GM21529 (cell line): ENCODE measurements at regions not wholly inside any gene's neighbourhood (a gene's known extent, or its start where the extent isn't known, plus 50 kb on each side); places are given as distances from the start of the nearest gene placed in this dataset.

Source experiments
- ATAC-seq: cut with Tn5 transposase; IDR thresholded peaks from one replicate; pipeline ENCODE4 v1.9.1; 2021; ENCODE audit not compliant: unreplicated experiment

DNA sequence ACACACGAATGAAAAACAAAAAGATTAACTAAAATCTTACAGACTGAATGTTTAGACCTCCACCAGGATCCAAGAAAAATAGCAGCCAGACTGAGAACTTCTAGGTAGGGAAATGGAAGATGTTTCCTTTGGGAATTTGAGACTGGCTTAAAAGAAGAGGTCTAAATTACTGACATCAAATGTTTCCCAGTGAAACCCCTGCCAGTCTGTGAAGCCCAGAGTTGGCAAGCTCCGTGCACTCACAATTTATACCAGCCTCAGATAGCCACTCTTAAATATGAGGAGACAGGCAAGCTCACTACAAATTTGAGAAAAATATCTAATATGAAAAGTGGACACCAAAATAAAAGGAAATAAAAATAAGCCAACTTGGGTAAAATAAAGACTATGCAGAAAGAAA, 700.5 kb upstream of the ZNF385D start:
- no peak for ATAC-seq

DNA sequence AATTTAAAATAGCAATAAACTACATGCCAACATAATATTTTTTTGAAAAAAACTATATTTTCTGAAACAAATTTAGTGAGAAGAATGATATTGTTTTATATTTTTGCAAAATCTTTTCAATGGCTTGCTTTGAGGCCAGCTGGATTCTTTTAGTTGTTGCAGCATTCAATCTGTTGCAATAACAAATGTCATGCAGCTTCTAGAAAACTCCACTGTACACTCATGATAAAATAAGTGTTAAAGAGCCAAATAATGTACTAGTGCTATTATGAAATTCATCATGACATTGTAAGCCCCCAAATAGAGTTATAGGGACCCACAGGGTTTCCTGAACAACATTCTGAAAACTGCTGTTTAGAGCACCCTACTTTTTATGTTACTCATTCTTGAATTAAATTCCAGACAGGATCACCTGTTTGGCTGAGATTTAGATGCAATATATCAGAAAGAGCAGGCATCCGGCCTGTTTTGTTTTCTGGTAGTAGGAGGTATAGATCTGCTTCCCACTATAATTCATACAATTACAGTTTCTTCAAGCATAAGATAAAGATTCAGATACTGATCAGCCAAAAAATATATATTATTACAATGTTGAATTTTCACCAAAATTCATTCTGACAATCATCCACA, 703.0 kb upstream of the ZNF385D start:
- ATAC-seq = no peak

DNA sequence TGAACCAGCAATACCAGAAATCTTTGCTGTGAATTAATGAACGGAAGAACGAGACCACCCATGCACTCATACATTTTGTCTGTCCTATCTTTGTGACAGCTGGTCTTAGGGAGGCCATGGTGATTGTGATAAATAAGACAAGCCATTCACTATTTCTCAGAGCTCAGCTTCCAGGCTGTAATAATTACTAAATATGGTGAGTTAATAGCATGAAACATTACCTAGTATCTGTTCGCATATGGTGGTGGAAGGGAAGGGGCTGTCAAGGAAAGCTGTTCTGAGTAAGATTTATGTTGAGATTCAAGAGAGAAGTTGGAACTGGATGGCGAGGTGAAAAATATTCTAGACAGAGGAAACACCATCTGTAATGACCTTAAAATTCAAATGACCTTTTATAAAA, 719.0 kb upstream of the ZNF385D start:
- no peak for ATAC-seq

- ATAC-seq = no peak
These were observed 720.5 kb upstream of the ZNF385D start for GRCh38 chr3:22471557-22471956.

DNA sequence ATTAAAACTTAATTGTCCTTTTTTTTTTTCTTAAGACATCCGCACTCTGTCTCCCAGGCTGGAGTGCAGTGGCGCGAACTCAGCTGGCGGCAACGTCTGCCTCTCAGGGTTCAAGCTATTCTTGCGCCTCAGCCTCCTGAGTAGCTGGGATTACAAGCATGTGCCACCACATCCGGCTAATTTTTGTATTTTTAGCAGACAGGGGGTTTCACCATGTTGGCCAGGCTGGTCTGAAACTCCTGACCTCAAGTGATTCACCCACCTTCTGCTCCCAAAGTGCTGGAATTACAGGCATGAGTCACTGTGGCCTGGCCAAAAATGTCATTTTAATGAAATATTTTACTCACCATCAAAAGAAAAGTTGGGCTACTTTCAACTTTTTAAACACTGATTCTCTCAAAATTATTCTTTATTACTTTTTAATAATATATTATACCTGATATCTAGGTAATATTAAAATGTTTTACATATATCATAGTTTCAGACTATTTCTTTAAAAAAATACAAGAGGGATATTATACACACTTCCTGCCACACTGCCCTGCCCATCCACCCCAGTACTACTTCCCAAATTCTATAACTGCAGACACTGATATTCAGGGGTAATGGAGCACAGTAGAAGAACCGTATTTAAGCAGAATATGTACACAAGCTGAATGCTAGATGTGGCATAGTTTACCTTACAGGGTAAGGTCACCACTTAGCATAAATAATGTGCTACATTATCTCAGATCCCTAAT, 723.9 kb upstream of the ZNF385D start:
- no peak for ATAC-seq

DNA sequence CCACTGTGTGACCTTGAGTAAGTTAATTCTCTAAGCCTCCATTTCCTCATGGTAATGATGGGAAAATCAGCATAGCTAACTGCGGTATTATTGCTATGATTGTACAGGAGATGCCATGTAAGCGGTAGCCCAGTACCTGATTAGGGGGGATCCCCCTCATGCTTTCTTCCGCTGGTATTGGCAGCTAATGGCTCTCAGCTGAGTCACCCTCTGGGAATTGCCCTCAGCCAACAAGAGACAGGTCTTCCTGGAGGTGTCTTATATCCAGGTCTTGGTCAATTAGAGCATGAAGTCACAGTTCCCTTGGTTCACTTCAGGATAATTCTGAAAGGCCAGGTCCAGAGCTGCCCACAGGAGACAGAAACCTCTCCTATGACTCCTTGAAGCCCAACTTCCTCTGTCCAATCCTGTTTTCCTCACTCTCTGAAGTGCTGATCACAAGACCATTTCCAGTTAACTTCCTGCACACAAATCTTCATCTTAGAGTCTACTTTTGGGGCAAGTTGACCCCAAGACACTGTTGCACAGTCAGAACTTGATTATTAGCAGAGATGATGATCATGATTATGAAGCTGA, 724.7 kb upstream of the ZNF385D start:
- ATAC-seq = no peak

- ATAC-seq = no peak
These were observed 726.0 kb upstream of the ZNF385D start for GRCh38 chr3:22476976-22477375.

DNA sequence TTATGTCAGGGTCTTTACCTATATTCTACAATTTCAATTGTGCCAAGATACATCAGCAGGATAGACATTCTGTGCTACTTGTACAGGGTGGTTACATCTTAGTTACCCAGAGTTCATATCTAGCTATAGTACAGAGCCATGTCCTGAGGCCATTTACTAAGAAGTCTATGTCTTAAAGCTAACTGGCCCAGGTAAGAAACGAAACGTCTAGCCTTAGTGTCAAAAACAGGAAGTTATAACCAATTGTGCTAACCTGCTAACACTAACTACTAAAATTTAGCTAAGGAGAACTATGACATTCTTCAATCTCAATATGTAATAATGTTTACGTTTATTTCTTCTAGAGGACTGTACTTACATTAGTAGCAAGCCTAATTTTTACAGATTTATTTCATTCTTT, 717.2 kb upstream of the UBE2E2 start:
- no peak for ATAC-seq

DNA sequence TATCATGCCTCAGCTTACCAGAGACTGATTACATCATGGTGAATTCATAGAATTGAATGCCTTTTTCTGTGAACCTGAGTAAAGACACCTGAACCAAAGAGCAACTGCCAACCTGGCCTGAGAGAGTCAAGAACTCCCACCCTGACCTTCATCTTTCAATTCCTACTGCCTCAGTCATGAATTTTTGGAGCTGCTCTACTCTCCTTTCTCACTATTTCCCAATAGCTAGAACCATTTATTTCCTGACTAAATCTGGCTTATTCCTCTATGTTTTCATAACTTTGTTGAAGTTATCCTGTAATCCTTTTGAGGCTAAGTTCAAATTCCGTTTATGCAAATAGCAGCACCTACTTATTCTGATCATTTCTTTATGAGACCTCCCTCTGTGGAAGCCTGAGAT, 712.4 kb upstream of the UBE2E2 start:
- ATAC-seq = no peak

- no peak for ATAC-seq
These were observed 711.8 kb upstream of the UBE2E2 start for GRCh38 chr3:22491344-22491743.

GRCh38 chr3:22492342-22492741, 710.8 kb upstream of the UBE2E2 start:
- ATAC-seq = no peak

- ATAC-seq = no peak
These were observed 707.9 kb upstream of the UBE2E2 start for GRCh38 chr3:22495241-22495640.

GRCh38 chr3:22495791-22496190, 707.3 kb upstream of the UBE2E2 start:
- ATAC-seq = no peak

- ATAC-seq = no peak
These were observed 706.5 kb upstream of the UBE2E2 start for GRCh38 chr3:22496641-22497040.

GRCh38 chr3:22506871-22507270, 696.3 kb upstream of the UBE2E2 start:
- no peak for ATAC-seq

GRCh38 chr3:22507709-22508108, 695.4 kb upstream of the UBE2E2 start:
- ATAC-seq = no peak

DNA sequence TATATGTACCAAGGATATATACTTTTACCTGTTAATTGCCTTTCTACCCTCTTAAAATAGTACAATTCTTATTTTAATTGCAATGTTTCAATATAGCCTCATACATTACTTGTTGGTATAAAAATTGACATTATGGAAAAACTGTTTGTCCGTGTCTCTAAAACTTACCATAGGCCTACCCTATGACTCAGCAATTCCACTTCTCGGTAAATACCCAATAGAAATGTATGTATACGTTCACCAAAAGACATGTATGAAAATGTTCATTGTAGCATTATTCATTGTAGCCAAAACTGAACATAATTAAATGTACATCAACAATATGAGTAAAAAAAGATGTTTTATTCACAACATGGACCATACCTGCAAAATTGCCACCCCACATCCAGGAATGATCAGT, 679.2 kb upstream of the UBE2E2 start:
- ATAC-seq = no peak

GRCh38 chr3:22526266-22526837, 676.8 kb upstream of the UBE2E2 start:
- ATAC-seq = no peak

DNA sequence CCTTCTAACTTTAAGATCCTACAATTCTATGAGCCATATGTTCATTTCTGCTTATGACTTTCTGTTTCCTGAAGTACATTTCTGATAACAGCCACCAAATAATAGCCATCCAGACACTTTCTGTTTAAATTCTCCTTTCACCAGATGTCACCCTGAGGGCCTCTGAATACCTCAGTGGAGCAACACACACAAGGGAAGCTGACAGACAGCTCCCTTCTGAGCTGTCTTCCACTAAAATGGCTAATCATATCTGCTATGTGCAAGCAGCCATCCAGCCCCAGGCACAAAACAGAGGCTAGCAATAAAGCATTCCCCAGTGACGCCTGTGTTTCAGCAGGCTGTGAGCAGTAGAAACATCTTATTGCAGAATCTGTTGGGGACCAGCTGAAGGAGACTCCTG, 666.6 kb upstream of the UBE2E2 start:
- no peak for ATAC-seq

GRCh38 chr3:22537560-22537959, 665.6 kb upstream of the UBE2E2 start:
- no peak for ATAC-seq

DNA sequence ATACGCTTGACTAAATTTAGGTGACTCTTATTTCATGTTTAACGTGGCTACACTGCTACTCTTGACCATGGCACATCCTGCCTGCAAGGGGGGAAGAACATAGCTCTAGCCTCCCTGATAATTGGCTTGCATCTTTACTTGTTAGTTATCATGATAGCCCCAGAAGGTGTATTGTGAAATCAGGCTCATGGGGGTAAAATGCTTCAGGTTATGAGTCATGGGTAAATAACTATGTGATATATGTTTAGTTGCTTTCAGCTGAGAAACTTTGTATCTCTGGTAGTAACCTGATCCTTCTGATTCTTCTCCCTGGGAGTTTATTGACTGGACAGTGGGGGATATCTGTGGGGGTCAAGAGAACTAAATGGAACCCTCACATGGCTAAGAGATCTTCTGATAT, 660.8 kb upstream of the UBE2E2 start:
- ATAC-seq = no peak

GRCh38 chr3:22555753-22556435, 647.2 kb upstream of the UBE2E2 start:
- ATAC-seq = no peak
